ENCODE measurements at regions not wholly inside any gene's neighbourhood (a gene's known extent, or its start where the extent isn't known, plus 50 kb on each side); places are given as distances from the start of the nearest gene placed in this dataset.

DNA sequence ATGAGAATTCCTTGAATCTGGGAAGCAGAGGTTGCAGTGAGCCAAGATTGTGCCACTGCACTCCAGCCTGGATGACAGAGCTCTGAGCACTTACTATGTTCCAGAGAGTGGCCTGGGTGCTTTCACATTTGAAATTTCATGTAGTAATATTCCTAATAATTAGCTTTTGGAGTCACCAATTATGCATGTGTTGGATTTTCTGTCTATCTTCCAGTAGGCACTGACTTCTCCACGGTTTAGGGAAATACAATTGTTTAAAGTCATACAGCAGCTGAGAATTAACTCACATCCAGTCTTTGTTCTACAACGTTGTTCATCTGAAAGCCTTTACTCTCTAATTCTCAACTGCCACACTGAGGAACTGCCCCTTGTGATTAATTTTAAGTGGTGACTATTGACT lies 150.2 kb downstream of the CSNK2A3 start:
- TF ChIP-seq, protein P1, sequence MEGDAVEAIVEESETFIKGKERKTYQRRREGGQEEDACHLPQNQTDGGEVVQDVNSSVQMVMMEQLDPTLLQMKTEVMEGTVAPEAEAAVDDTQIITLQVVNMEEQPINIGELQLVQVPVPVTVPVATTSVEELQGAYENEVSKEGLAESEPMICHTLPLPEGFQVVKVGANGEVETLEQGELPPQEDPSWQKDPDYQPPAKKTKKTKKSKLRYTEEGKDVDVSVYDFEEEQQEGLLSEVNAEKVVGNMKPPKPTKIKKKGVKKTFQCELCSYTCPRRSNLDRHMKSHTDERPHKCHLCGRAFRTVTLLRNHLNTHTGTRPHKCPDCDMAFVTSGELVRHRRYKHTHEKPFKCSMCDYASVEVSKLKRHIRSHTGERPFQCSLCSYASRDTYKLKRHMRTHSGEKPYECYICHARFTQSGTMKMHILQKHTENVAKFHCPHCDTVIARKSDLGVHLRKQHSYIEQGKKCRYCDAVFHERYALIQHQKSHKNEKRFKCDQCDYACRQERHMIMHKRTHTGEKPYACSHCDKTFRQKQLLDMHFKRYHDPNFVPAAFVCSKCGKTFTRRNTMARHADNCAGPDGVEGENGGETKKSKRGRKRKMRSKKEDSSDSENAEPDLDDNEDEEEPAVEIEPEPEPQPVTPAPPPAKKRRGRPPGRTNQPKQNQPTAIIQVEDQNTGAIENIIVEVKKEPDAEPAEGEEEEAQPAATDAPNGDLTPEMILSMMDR (IDR thresholded peaks at IDR 0.05) = no peak
- TF ChIP-seq POLR2A (IDR thresholded peaks at IDR 0.05) = no peak
